Calu3 (cell line): ENCODE measurements at regions not wholly inside any gene's neighbourhood (a gene's known extent, or its start where the extent isn't known, plus 50 kb on each side); places are given as distances from the start of the nearest gene placed in this dataset.

Experiments
- BruUV-seq: library from RNA; stranded (reverse); fragments of 400-500 nt; replicated peaks from 2 replicates; lab custom pipeline; 2021; lab: Mats Ljungman, UMichigan
- CTCF ChIA-PET: fragments of 300-600 bp; sonication (Branson Sonifier 250); formaldehyde crosslinking; loops from one replicate; lab custom pipeline; 2022; ENCODE audit warnings: antibody characterized with exemption; lab: Charles Lee
- DNase-seq: peaks from one replicate; pipeline ENCODE4 v3.0.0; 2022
- H3K27ac Mint-ChIP-seq: one replicate; pipeline ENCODE4 v1.8.0; 2022; ENCODE audit warnings: mixed read lengths; ENCODE audit not compliant: unreplicated experiment
- H3K27me3 Mint-ChIP-seq: one replicate; pipeline ENCODE4 v1.8.0; 2022; ENCODE audit warnings: mixed read lengths; ENCODE audit not compliant: unreplicated experiment
- H3K36me3 Mint-ChIP-seq: one replicate; pipeline ENCODE4 v1.8.0; 2022; ENCODE audit warnings: mild to moderate bottlenecking, moderate library complexity, mixed read lengths; ENCODE audit not compliant: insufficient read depth, unreplicated experiment
- H3K4me1 Mint-ChIP-seq: one replicate; pipeline ENCODE4 v1.8.0; 2022; ENCODE audit warnings: mild to moderate bottlenecking, low read depth, mixed read lengths; ENCODE audit not compliant: unreplicated experiment
- H3K4me3 Mint-ChIP-seq: one replicate; pipeline ENCODE4 v1.8.0; 2022; ENCODE audit warnings: mild to moderate bottlenecking, low read depth, moderate library complexity, mixed read lengths; ENCODE audit not compliant: unreplicated experiment
- H3K9me3 Mint-ChIP-seq: one replicate; pipeline ENCODE4 v1.8.0; 2022; ENCODE audit warnings: low read depth, mixed read lengths; ENCODE audit not compliant: unreplicated experiment
- intact Hi-C: fragments of 100-400 bp; cut with micrococcal nuclease; formaldehyde crosslinking; loops from one replicate; pipeline ENCODE4 v1.10.0; 2022; ENCODE audit not compliant: unreplicated experiment
- TF ChIP-seq, protein P1 (sequence below): fragments of 200-600 bp; IDR thresholded peaks from one replicate; pipeline ENCODE4 v1.8.0; 2022; ENCODE audit warnings: antibody characterized with exemption; ENCODE audit not compliant: unreplicated experiment

DNA sequence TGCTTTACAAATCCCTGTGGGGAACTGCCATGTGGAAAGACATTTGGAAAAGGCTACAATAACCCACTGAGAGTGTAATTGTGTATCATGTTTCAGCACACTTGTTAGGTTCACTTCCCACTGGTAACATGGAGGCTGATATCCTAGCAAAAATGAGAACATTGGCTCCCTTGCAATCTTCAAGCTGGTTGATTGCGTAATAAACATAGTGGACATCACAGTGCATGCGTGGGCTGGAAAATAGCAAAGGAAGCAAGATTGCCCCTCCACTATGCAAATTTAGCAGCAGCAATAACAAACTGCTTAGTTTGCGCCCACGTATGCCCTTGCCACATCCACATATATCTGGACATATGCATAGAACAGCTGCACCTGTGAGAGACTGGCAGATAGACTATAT is 410.2 kb downstream of the MEI4 start:
- CTCF ChIA-PET: no interaction called here

DNA sequence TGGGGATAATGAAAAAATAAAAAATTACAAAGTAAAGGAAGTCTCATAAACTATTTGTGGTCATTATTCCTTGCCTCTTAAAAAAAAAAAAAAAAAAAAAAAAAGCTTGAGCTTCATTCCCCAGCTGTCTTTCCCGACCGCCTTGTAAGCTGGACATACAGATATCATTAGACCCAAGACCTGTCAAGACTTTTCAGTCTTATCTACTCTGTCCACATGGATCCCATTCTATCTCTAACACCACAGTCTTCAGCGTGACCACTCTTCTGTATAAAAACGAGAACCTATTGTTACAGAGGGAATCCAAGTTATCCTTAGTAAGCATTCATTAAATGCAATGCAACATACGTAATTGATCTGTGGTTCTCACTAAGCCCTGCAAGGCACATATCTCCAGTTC is 423.5 kb downstream of the MEI4 start:
- H3K4me1 Mint-ChIP-seq: no peaks in the 10 kb centered on the region
- no peak overlapping the region for H3K4me3 Mint-ChIP-seq
- H3K27me3 Mint-ChIP-seq: no peaks in the 10 kb centered on the region
- no peak overlapping the region for H3K27ac Mint-ChIP-seq
- CTCF ChIA-PET: no interaction called here
- H3K9me3 Mint-ChIP-seq: no peaks in the 10 kb centered on the region
- DNase-seq: no peak
- TF ChIP-seq, protein P1, sequence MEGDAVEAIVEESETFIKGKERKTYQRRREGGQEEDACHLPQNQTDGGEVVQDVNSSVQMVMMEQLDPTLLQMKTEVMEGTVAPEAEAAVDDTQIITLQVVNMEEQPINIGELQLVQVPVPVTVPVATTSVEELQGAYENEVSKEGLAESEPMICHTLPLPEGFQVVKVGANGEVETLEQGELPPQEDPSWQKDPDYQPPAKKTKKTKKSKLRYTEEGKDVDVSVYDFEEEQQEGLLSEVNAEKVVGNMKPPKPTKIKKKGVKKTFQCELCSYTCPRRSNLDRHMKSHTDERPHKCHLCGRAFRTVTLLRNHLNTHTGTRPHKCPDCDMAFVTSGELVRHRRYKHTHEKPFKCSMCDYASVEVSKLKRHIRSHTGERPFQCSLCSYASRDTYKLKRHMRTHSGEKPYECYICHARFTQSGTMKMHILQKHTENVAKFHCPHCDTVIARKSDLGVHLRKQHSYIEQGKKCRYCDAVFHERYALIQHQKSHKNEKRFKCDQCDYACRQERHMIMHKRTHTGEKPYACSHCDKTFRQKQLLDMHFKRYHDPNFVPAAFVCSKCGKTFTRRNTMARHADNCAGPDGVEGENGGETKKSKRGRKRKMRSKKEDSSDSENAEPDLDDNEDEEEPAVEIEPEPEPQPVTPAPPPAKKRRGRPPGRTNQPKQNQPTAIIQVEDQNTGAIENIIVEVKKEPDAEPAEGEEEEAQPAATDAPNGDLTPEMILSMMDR: no peak
- no TSS peak for BruUV-seq
- intact Hi-C loops: no loop called here
- no peaks in the 10 kb centered on the region for H3K36me3 Mint-ChIP-seq

More for the DNA sequence above, 410.2 kb downstream of the MEI4 start:
- intact Hi-C loops: no loop called here
- no peak overlapping the region for H3K4me3 Mint-ChIP-seq
- no TSS peak for BruUV-seq
- peaks cover 3% of the 10 kb centered on the region for H3K9me3 Mint-ChIP-seq
- no peaks in the 10 kb centered on the region for H3K4me1 Mint-ChIP-seq
- H3K36me3 Mint-ChIP-seq: no peaks in the 10 kb centered on the region
- no peak for DNase-seq
- H3K27me3 Mint-ChIP-seq: no peaks in the 10 kb centered on the region
- TF ChIP-seq, protein P1: no peak
- H3K27ac Mint-ChIP-seq: no peak overlapping the region

DNA sequence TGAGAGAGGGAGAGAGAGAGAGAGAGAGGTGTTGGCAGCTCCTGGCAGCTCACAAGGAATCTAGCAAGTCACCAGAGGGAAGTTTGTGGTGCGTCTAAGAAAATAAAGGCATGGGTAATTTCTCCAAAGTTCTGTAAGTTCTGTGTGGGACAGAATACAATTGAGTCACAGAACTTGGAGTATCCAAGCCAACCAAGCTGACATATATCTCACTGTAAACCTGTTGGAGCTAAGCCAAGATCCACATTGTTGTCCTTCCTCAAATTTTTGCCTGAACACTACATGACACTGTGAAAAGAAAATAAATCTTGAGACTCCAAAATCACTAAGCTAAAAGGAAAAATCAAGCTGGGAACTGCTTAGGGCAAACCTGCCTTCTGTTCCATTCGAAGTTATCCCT is 436.7 kb downstream of the MEI4 start:
- Mint-ChIP-seq H3K9me3 (peaks cover 4% of the 10 kb centered on the region), H3K4me3 (no peak overlapping the region), H3K27ac (no peak overlapping the region), H3K4me1 (no peaks in the 10 kb centered on the region), H3K36me3 (no peaks in the 10 kb centered on the region), H3K27me3 (no peaks in the 10 kb centered on the region)
- no TSS peak for BruUV-seq
- CTCF ChIA-PET: no interaction called here
- no peak for DNase-seq
- intact Hi-C loops: no loop called here
- TF ChIP-seq, protein P1: no peak

DNA sequence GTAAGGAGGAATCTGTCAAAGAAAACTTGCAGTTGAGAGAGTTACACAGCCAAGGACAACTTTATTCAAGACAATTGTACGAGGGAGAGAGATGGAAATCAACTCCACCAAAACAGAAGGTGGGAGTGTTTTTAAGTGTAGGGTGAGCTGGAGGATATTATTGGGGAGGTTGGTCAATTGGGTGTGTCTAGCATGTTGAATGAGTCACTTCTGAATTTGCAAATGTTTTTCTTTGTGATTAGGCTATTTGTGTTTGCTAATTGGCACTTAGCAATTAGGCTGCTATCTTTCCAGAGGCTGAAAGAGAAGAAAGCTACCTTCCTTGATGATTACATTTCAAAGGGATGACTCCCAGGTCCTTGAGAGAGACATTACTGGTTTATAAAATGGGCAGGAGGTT is 441.1 kb downstream of the MEI4 start:
- intact Hi-C loops: no loop called here
- no peak overlapping the region for H3K4me3 Mint-ChIP-seq
- no peak for DNase-seq
- CTCF ChIA-PET: no interaction called here
- H3K27me3 Mint-ChIP-seq: no peaks in the 10 kb centered on the region
- no peak overlapping the region for H3K27ac Mint-ChIP-seq
- no peaks in the 10 kb centered on the region for H3K4me1 Mint-ChIP-seq
- TF ChIP-seq, protein P1: no peak
- no peaks in the 10 kb centered on the region for H3K36me3 Mint-ChIP-seq
- BruUV-seq: no TSS peak
- H3K9me3 Mint-ChIP-seq: peaks cover 2% of the 10 kb centered on the region

DNA sequence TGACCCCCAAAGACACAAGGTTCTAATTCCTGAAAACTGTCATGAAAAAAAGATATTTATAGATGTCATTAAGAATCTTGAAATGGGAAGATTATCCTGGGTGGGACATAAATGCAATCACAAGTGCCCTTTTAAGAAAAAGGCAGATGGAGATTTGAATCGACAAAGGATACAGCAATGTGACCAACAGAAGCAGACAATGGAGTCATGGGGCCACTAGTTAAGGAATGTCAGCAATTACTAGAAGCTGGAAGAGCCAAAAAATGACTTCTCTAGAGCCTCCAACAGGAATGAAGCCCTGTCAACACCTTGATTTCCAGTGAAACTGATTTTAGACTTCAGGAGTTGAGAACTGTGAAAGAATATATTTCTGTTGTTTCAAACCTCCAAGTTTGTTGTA is 448.5 kb downstream of the MEI4 start:
- no peaks in the 10 kb centered on the region for H3K36me3 Mint-ChIP-seq
- TF ChIP-seq, protein P1: no peak
- H3K9me3 Mint-ChIP-seq: no peaks in the 10 kb centered on the region
- DNase-seq: no peak
- intact Hi-C loops: no loop called here
- no peaks in the 10 kb centered on the region for H3K4me1 Mint-ChIP-seq
- CTCF ChIA-PET: no interaction called here
- BruUV-seq: no TSS peak
- no peak overlapping the region for H3K27ac Mint-ChIP-seq
- H3K4me3 Mint-ChIP-seq: no peak overlapping the region
- no peaks in the 10 kb centered on the region for H3K27me3 Mint-ChIP-seq
